ENCODE measurements at regions not wholly inside any gene's neighbourhood (a gene's known extent, or its start where the extent isn't known, plus 50 kb on each side); places are given as distances from the start of the nearest gene placed in this dataset.
A peak's percentile ranks its signal among the peaks of the same experiment; 100 is the strongest.
"Not testable (repeated sequence)": the region's sequence is repeated elsewhere in the genome, so short reads cannot be mapped to it uniquely, and the experiment has no call there.

- Mint-ChIP-seq H3K27me3 (ENCODE audit: low read depth) (no peaks in the 10 kb centered on the region), H3K27ac (peak overlapping the region in 2 of 3 experiments; percentile 37 to 39), H3K4me1 (peaks cover 26% of the 10 kb centered on the region), H3K36me3 (ENCODE audit: low read depth) (peaks cover 10% of the 10 kb centered on the region), H3K4me3 (no peak overlapping the region), H3K9me3 (peaks cover 21% of the 10 kb centered on the region)
- no peak for TF ChIP-seq CTCF (IDR thresholded peaks at IDR 0.05; ENCODE audit: unreplicated experiment in 3 of 3)
These were observed 256.8 kb upstream of the RPS23 start for GRCh38 chr5:82534986-82535385.

- not testable (repeated sequence) for H3K27ac Mint-ChIP-seq; H3K4me3 Mint-ChIP-seq; H3K27me3 Mint-ChIP-seq (ENCODE audit: low read depth)
- Mint-ChIP-seq H3K4me1 (peaks cover 11% of the 10 kb centered on the region), H3K9me3 (peaks cover 22% of the 10 kb centered on the region), H3K36me3 (ENCODE audit: low read depth) (peaks cover 10% of the 10 kb centered on the region)
These were observed 253.9 kb upstream of the RPS23 start for GRCh38 chr5:82532075-82532474.

GRCh38 chr5:82526540-82526939, 248.4 kb upstream of the RPS23 start:
- peaks cover 9% of the 10 kb centered on the region for H3K9me3 Mint-ChIP-seq
- H3K27ac Mint-ChIP-seq, result peak overlapping the region in 2 of 3 experiments; percentile 44 to 51
- peaks cover 20% of the 10 kb centered on the region for H3K4me1 Mint-ChIP-seq
- H3K4me3 Mint-ChIP-seq, result no peak overlapping the region
- no peak for TF ChIP-seq CTCF (IDR thresholded peaks at IDR 0.05; ENCODE audit: unreplicated experiment in 3 of 3)
- peaks cover 4% of the 10 kb centered on the region for H3K36me3 Mint-ChIP-seq (ENCODE audit: low read depth)
- H3K27me3 Mint-ChIP-seq (ENCODE audit: low read depth), result no peaks in the 10 kb centered on the region

- peak overlapping the region; percentile 39 to 81 (median 70) for H3K27ac Mint-ChIP-seq
- peaks cover 4% of the 10 kb centered on the region for H3K9me3 Mint-ChIP-seq
- no peak overlapping the region for H3K4me3 Mint-ChIP-seq
- peaks cover 20% of the 10 kb centered on the region for H3K4me1 Mint-ChIP-seq
- no peak for TF ChIP-seq CTCF (IDR thresholded peaks at IDR 0.05; ENCODE audit: unreplicated experiment in 3 of 3)
- no peaks in the 10 kb centered on the region for H3K36me3 Mint-ChIP-seq (ENCODE audit: low read depth)
- no peaks in the 10 kb centered on the region for H3K27me3 Mint-ChIP-seq (ENCODE audit: low read depth)
These were observed 247.5 kb upstream of the RPS23 start for GRCh38 chr5:82525626-82526025.

GRCh38 chr5:82523633-82524032, 245.5 kb upstream of the RPS23 start:
- peaks cover 20% of the 10 kb centered on the region for H3K4me1 Mint-ChIP-seq
- H3K4me3 Mint-ChIP-seq, result no peak overlapping the region
- H3K27ac Mint-ChIP-seq, result no peak overlapping the region
- no peaks in the 10 kb centered on the region for H3K9me3 Mint-ChIP-seq
- no peaks in the 10 kb centered on the region for H3K36me3 Mint-ChIP-seq (ENCODE audit: low read depth)
- no peak for TF ChIP-seq CTCF (IDR thresholded peaks at IDR 0.05; ENCODE audit: unreplicated experiment in 3 of 3)
- H3K27me3 Mint-ChIP-seq (ENCODE audit: low read depth), result no peaks in the 10 kb centered on the region

GRCh38 chr5:82522897-82523296, 244.7 kb upstream of the RPS23 start:
- peaks cover 20% of the 10 kb centered on the region for H3K4me1 Mint-ChIP-seq
- H3K27me3 Mint-ChIP-seq (ENCODE audit: low read depth), result no peaks in the 10 kb centered on the region
- H3K27ac Mint-ChIP-seq, result peak overlapping the region in 2 of 3 experiments; percentile 18 to 25
- no peak overlapping the region for H3K4me3 Mint-ChIP-seq
- TF ChIP-seq CTCF (IDR thresholded peaks at IDR 0.05; ENCODE audit: unreplicated experiment in 3 of 3), result no peak
- no peaks in the 10 kb centered on the region for H3K9me3 Mint-ChIP-seq
- no peaks in the 10 kb centered on the region for H3K36me3 Mint-ChIP-seq (ENCODE audit: low read depth)

All from nephron (organoid).